ENCODE measurements at regions not wholly inside any gene's neighbourhood (a gene's known extent, or its start where the extent isn't known, plus 50 kb on each side); places are given as distances from the start of the nearest gene placed in this dataset.

DNA sequence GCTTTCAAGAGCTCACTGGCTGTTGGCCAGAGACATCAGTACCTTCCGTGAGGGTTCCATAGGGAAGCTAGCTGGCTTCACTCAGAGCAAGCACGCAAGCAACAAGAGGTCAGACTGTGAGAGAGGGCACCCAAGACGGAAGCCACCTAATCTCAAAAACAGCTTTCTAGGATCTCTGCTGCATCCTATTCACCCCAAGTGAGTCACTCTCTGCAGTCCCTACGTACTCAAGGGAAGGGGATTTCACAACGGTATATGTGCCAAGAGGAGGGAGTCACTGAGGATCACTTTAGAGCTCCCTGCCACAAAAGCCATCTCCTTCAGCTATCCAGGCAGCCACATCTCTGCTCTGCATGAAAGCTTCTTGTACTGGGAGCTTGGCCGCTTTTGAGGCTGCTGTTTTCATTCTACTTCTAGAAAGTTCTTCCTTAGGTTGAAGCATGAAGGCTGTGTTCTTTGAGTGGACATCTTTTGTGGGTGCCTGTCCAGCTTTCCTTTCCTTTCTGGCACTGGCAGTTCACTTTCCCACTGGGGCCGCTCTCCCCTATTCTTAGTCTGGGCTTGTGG, 249.5 kb downstream of the MAN2A1 start (continued):
- TF ChIP-seq POU5F1 (IDR thresholded peaks at IDR 0.05; ENCODE audit: low read depth, low read length) (no peak), MAFK (IDR thresholded peaks at IDR 0.05; ENCODE audit: low read depth, low read length) (no peak), HDAC6 (IDR thresholded peaks at IDR 0.05; ENCODE audit: low read depth, low read length) (no peak), ATF2 (IDR thresholded peaks at IDR 0.05; ENCODE audit: low read length) (no peak), CTBP2 (IDR thresholded peaks at IDR 0.05; ENCODE audit: borderline replicate concordance, insufficient read depth, insufficient read length, low read length) (no peak)
